Loucy (cell line): ENCODE measurements at regions not wholly inside any gene's neighbourhood (a gene's known extent, or its start where the extent isn't known, plus 50 kb on each side); places are given as distances from the start of the nearest gene placed in this dataset.

Source experiments
- H2AFZ ChIP-seq: fragments of 200-600 bp; sonication (generic); 2 replicates; pipeline ENCODE4 v1.6.0; 2016; ENCODE audit warnings: antibody characterized with exemption, mild to moderate bottlenecking, low read length, moderate library complexity
- H3F3A ChIP-seq: fragments of 200-600 bp; 2 replicates; pipeline ENCODE4 v1.6.0; 2016; ENCODE audit warnings: antibody characterized with exemption, low read depth, mild to moderate bottlenecking
- H3K27me3 ChIP-seq: fragments of 200-600 bp; sonication (generic); 2 replicates; pipeline ENCODE4 v1.6.1; 2014; ENCODE audit warnings: low read length, mild to moderate bottlenecking; ENCODE audit not compliant: insufficient read depth, poor library complexity, severe bottlenecking
- H3K36me3 ChIP-seq: fragments of 200-600 bp; sonication (generic); 2 replicates; pipeline ENCODE4 v1.6.1; 2016; ENCODE audit warnings: low read length; ENCODE audit not compliant: insufficient read depth
- H3K4me1 ChIP-seq: fragments of 200-600 bp; sonication (generic); 2 replicates; pipeline ENCODE4 v1.5.1; 2014; ENCODE audit warnings: low read length, mild to moderate bottlenecking; ENCODE audit not compliant: insufficient read depth, poor library complexity, severe bottlenecking
- H3K4me2 ChIP-seq: fragments of 200-600 bp; sonication (generic); 2 replicates; pipeline ENCODE4 v1.6.0; 2014; ENCODE audit warnings: antibody characterized with exemption, low read length, low read depth, mild to moderate bottlenecking; ENCODE audit not compliant: poor library complexity, severe bottlenecking
- H3K4me3 ChIP-seq: fragments of 200-600 bp; sonication (generic); 2 replicates; pipeline ENCODE4 v1.5.1; 2014; ENCODE audit warnings: low read length, mild to moderate bottlenecking, mixed read lengths; ENCODE audit not compliant: poor library complexity, severe bottlenecking
- H3K79me2 ChIP-seq: fragments of 200-600 bp; sonication (generic); 2 replicates; pipeline ENCODE4 v1.6.1; 2014; ENCODE audit warnings: low read length; ENCODE audit not compliant: insufficient read depth
- H3K9ac ChIP-seq: fragments of 200-600 bp; sonication (generic); 2 replicates; pipeline ENCODE4 v1.6.0; 2014; ENCODE audit warnings: mild to moderate bottlenecking, low read depth, low read length, moderate library complexity; ENCODE audit not compliant: poor library complexity, severe bottlenecking
- H3K9me2 ChIP-seq: fragments of 200-600 bp; sonication (generic); replicated peaks from 2 replicates; pipeline ENCODE4 v1.6.1; 2016; ENCODE audit warnings: low read depth, low read length, mixed read lengths
- H3K9me3 ChIP-seq: fragments of 200-600 bp; sonication (generic); 2 replicates; pipeline ENCODE4 v1.6.1; 2014; ENCODE audit warnings: mild to moderate bottlenecking, antibody characterized with exemption, low read length, low read depth; ENCODE audit not compliant: insufficient read depth
- H4K20me1 ChIP-seq: fragments of 200-600 bp; sonication (generic); 2 replicates; pipeline ENCODE4 v1.6.0; 2014; ENCODE audit warnings: antibody characterized with exemption, low read length, mild to moderate bottlenecking; ENCODE audit not compliant: insufficient read depth, poor library complexity, severe bottlenecking
- EZH2phosphoT487 ChIP-seq: fragments of 200-600 bp; IDR thresholded peaks from 2 replicates; pipeline ENCODE4 v1.6.1; 2018; ENCODE audit warnings: antibody characterized with exemption, mild to moderate bottlenecking, moderate library complexity, borderline replicate concordance
- TF ChIP-seq, protein P1 (sequence below): fragments of 200-600 bp; sonication (generic); conservative IDR thresholded peaks from 2 replicates; pipeline ENCODE4 v1.5.1; 2014; ENCODE audit warnings: mild to moderate bottlenecking, antibody characterized with exemption, low read length

DNA sequence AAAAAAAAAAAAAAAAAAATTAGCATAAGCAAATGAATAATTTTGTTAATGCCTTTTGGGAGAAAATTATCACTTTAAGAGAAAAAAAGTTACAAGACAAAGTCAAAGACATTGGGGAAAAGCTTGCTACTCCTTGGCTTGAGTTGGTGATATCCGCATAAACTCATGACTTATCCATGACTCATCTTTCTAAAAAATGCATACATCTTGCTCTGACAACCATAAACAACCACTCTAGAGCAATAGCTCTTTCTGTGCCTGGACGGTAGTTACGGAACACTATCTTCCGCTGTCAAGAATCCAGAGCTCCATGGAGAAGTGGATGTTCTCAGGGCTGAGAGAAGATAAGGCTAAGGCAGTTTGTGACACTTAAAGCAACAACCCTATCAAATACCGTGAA, 281.1 kb upstream of the PFKP start:
- Histone ChIP-seq H3K79me2 (no peaks in the 10 kb centered on the region), H3K4me1 (no peaks in the 10 kb centered on the region), H2AFZ (no peak overlapping the region), H3K27me3 (no peaks in the 10 kb centered on the region), H3K36me3 (no peaks in the 10 kb centered on the region), H3K9ac (no peak overlapping the region), H3K9me3 (no peaks in the 10 kb centered on the region), H3K9me2 (no peaks in the 10 kb centered on the region), H4K20me1 (no peaks in the 10 kb centered on the region), H3K4me3 (no peak overlapping the region), H3F3A (no peaks in the 10 kb centered on the region), H3K4me2 (no peak overlapping the region)
- TF ChIP-seq EZH2phosphoT487: no peak
- TF ChIP-seq, protein P1, sequence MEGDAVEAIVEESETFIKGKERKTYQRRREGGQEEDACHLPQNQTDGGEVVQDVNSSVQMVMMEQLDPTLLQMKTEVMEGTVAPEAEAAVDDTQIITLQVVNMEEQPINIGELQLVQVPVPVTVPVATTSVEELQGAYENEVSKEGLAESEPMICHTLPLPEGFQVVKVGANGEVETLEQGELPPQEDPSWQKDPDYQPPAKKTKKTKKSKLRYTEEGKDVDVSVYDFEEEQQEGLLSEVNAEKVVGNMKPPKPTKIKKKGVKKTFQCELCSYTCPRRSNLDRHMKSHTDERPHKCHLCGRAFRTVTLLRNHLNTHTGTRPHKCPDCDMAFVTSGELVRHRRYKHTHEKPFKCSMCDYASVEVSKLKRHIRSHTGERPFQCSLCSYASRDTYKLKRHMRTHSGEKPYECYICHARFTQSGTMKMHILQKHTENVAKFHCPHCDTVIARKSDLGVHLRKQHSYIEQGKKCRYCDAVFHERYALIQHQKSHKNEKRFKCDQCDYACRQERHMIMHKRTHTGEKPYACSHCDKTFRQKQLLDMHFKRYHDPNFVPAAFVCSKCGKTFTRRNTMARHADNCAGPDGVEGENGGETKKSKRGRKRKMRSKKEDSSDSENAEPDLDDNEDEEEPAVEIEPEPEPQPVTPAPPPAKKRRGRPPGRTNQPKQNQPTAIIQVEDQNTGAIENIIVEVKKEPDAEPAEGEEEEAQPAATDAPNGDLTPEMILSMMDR: no peak

DNA sequence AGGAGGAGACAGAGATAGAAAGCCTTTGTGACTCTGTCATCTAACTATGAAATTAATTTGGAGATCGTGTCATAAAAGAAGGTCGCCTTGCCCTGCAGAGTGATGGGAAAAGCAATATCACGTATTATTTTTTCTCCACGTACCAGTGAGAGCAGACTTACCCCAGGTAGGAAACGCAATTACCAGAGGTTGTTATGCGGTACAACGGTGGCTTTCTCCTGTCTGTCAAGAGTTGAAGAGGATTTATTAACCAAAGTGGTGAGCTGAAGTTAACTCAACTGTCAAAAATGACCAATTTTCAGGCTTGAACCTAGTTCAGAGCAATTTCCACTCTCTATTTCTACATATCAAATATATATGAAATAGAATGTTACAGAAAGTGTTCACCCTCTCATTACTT, 282.6 kb upstream of the PFKP start:
- TF ChIP-seq, protein P1: no peak
- TF ChIP-seq EZH2phosphoT487: no peak
- Histone ChIP-seq H3K9me2 (no peaks in the 10 kb centered on the region), H3K9ac (no peak overlapping the region), H3F3A (no peaks in the 10 kb centered on the region), H3K36me3 (no peaks in the 10 kb centered on the region), H3K9me3 (no peaks in the 10 kb centered on the region), H3K79me2 (no peaks in the 10 kb centered on the region), H3K4me2 (no peak overlapping the region), H3K4me3 (no peak overlapping the region), H4K20me1 (no peaks in the 10 kb centered on the region), H3K4me1 (no peaks in the 10 kb centered on the region), H3K27me3 (no peaks in the 10 kb centered on the region), H2AFZ (no peak overlapping the region)

DNA sequence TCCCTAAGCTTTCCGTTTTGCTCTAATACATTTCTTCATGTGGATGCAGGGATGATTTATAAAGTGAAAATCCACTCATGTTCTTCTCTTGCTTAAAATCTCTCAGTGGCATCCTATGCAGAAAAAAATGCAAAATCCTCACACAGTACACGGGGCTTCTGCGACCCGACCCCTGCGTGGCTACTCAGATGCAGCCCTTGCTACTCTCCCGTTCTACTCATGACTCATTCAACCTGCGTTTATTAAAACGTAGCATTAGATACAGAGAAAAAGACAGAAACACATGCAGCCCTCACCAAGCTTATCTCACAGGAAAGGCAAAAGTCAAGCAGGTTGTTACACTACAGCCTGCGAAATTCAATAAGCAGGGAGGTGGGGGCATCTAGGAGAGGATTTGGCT, 284.4 kb upstream of the PFKP start:
- Histone ChIP-seq H3K9me2 (no peaks in the 10 kb centered on the region), H3K27me3 (no peaks in the 10 kb centered on the region), H3K9ac (no peak overlapping the region), H2AFZ (no peak overlapping the region), H3K9me3 (no peaks in the 10 kb centered on the region), H3K4me3 (no peak overlapping the region), H3K4me1 (no peaks in the 10 kb centered on the region), H3K4me2 (no peak overlapping the region), H4K20me1 (no peaks in the 10 kb centered on the region), H3K79me2 (no peaks in the 10 kb centered on the region), H3F3A (no peaks in the 10 kb centered on the region), H3K36me3 (no peaks in the 10 kb centered on the region)
- no peak for TF ChIP-seq EZH2phosphoT487
- TF ChIP-seq, protein P1: no peak
